Activated CD4-positive, alpha-beta memory T cell treated with anti-CD3 and anti-CD28 coated beads, Interleukin-2, amount 10 ng/mL, durations not matched to agents 7 days and 5 days (primary cell): ENCODE measurements at regions not wholly inside any gene's neighbourhood (a gene's known extent, or its start where the extent isn't known, plus 50 kb on each side); places are given as distances from the start of the nearest gene placed in this dataset.
"Not testable (repeated sequence)": the region's sequence is repeated elsewhere in the genome, so short reads cannot be mapped to it uniquely, and the experiment has no call there.

Source experiments
- CTCF ChIA-PET: fragments of 350-600 bp; sonication (Branson Sonifier 250); formaldehyde crosslinking; loops from one replicate; lab custom pipeline; 2021; ENCODE audit warnings: antibody characterized with exemption, inconsistent platforms; lab: Charles Lee
- POLR2A ChIA-PET: fragments of 350-600 bp; sonication (Branson Sonifier 250); formaldehyde crosslinking; loops from one replicate; lab custom pipeline; 2021; ENCODE audit warnings: antibody characterized with exemption; lab: Charles Lee
- DNase-seq: peaks from one replicate; pipeline ENCODE4 v3.0.0-alpha.2; 2020
- H3K27ac Mint-ChIP-seq: one replicate; pipeline ENCODE4 v1.8.0; 2021; ENCODE audit warnings: mild to moderate bottlenecking, mixed read lengths
- H3K27me3 Mint-ChIP-seq: one replicate; pipeline ENCODE4 v1.8.0; 2021; ENCODE audit warnings: mixed read lengths
- H3K36me3 Mint-ChIP-seq: one replicate; pipeline ENCODE4 v1.8.0; 2021; ENCODE audit warnings: low read depth, mixed read lengths
- H3K4me1 Mint-ChIP-seq: one replicate; pipeline ENCODE4 v1.8.0; 2021; ENCODE audit warnings: mixed read lengths
- H3K4me3 Mint-ChIP-seq: one replicate; pipeline ENCODE4 v1.8.0; 2021; ENCODE audit warnings: mild to moderate bottlenecking, mixed read lengths
- H3K9me3 Mint-ChIP-seq: one replicate; pipeline ENCODE4 v1.8.0; 2021; ENCODE audit warnings: mixed read lengths

GRCh38 chr5:26415987-26416779 lies 622.2 kb downstream of the CDH9 start:
- no peaks in the 10 kb centered on the region for H3K36me3 Mint-ChIP-seq
- no peak overlapping the region for H3K4me3 Mint-ChIP-seq
- ChIA-PET CTCF (no interaction called here), POLR2A (no interaction called here)
- no peaks in the 10 kb centered on the region for H3K4me1 Mint-ChIP-seq
- no peaks in the 10 kb centered on the region for H3K27me3 Mint-ChIP-seq
- no peak overlapping the region for H3K27ac Mint-ChIP-seq
- no peak for DNase-seq
- H3K9me3 Mint-ChIP-seq, result peaks cover 6% of the 10 kb centered on the region

GRCh38 chr5:26390608-26391007 lies 647.8 kb downstream of the CDH9 start:
- POLR2A ChIA-PET, result no interaction called here
- no peak overlapping the region for H3K4me3 Mint-ChIP-seq
- H3K27ac Mint-ChIP-seq, result no peak overlapping the region
- H3K27me3 Mint-ChIP-seq, result no peaks in the 10 kb centered on the region
- CTCF ChIA-PET, result no interaction called here
- H3K4me1 Mint-ChIP-seq, result no peaks in the 10 kb centered on the region
- DNase-seq, result no peak
- H3K9me3 Mint-ChIP-seq, result peaks cover 5% of the 10 kb centered on the region
- H3K36me3 Mint-ChIP-seq, result no peaks in the 10 kb centered on the region

DNA sequence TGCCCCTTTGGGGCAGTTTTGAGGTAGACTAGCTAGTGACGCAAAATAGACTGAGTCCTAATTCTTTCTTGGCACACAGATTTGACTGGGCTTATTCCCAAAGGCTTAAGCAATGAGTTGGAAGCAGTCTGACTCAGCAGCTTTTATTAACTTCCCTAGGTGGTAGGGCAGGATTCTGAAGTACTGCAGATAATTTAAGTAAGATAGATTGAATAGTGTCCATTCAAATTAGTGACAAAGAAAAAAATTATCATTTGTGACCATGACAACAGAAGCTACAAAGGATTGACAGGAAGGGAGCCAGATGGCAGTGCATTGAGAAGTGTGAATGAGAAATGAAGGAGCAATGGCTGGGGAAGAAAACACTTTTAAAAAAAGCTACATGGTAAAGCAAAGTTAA lies 649.4 kb downstream of the CDH9 start:
- Mint-ChIP-seq H3K4me3 (no peak overlapping the region), H3K9me3 (peaks cover 5% of the 10 kb centered on the region), H3K4me1 (no peaks in the 10 kb centered on the region), H3K36me3 (no peaks in the 10 kb centered on the region), H3K27me3 (no peaks in the 10 kb centered on the region), H3K27ac (no peak overlapping the region)
- POLR2A ChIA-PET, result no interaction called here
- DNase-seq, result no peak
- CTCF ChIA-PET, result no interaction called here

DNA sequence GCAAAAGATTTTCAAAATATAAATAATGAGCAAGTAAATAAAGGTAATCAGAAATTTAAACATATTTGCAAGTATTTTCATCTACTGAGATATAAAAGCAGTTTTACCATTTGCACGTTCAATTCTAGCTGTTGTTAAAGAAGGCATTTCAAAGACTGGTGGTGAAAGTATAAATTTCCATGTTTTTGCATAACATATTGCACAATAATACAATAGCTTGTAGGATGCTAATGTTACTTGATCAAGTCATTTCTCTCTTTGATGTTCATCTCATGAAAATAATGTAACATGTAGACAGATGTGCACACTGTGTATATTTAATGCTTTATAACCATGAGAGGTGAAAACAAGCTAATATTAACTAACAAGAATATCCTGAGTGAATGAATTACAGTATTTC lies 651.9 kb downstream of the CDH9 start:
- no peak overlapping the region for H3K4me3 Mint-ChIP-seq
- H3K4me1 Mint-ChIP-seq, result no peaks in the 10 kb centered on the region
- no peaks in the 10 kb centered on the region for H3K27me3 Mint-ChIP-seq
- no peak overlapping the region for H3K27ac Mint-ChIP-seq
- CTCF ChIA-PET, result no interaction called here
- DNase-seq, result no peak
- no peaks in the 10 kb centered on the region for H3K36me3 Mint-ChIP-seq
- H3K9me3 Mint-ChIP-seq, result peaks cover 5% of the 10 kb centered on the region
- POLR2A ChIA-PET, result no interaction called here

GRCh38 chr5:26364624-26365023 lies 673.8 kb downstream of the CDH9 start:
- H3K9me3 Mint-ChIP-seq, result peaks cover 36% of the 10 kb centered on the region
- H3K4me3 Mint-ChIP-seq, POLR2A ChIA-PET, H3K4me1 Mint-ChIP-seq, H3K36me3 Mint-ChIP-seq, H3K27me3 Mint-ChIP-seq, H3K27ac Mint-ChIP-seq, DNase-seq, CTCF ChIA-PET: not testable (repeated sequence)

- no peaks in the 10 kb centered on the region for H3K27me3 Mint-ChIP-seq
- H3K9me3 Mint-ChIP-seq, result peaks cover 14% of the 10 kb centered on the region
- ChIA-PET CTCF (no interaction called here), POLR2A (no interaction called here)
- H3K36me3 Mint-ChIP-seq, result no peaks in the 10 kb centered on the region
- DNase-seq, result no peak
- no peak overlapping the region for H3K27ac Mint-ChIP-seq
- H3K4me1 Mint-ChIP-seq, result no peaks in the 10 kb centered on the region
- no peak overlapping the region for H3K4me3 Mint-ChIP-seq
Measured at GRCh38 chr5:26343801-26344325, 694.5 kb downstream of the CDH9 start.

DNA sequence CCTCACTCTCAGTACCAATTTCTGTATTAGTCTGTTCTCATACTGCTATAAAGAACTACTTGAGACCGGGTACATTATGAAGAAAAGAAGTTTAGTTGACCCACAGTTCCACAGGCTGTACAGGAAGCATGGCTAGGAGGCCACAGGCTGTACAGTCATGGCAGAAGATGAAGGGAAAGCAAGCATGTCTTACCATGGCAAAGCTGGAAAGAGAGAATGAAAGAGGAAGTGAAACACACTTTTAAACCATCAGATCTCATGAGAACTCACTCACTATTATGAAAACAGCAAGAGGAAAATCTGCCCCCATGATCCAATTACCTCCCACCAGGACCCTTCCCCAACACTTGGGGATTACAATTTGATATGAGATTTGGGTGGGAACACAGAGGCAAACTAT lies 698.8 kb downstream of the CDH9 start:
- H3K27me3 Mint-ChIP-seq, result no peaks in the 10 kb centered on the region
- no peak overlapping the region for H3K4me3 Mint-ChIP-seq
- DNase-seq, result no peak
- POLR2A ChIA-PET, result no interaction called here
- CTCF ChIA-PET, result no interaction called here
- no peaks in the 10 kb centered on the region for H3K36me3 Mint-ChIP-seq
- H3K9me3 Mint-ChIP-seq, result peaks cover 13% of the 10 kb centered on the region
- no peaks in the 10 kb centered on the region for H3K4me1 Mint-ChIP-seq
- no peak overlapping the region for H3K27ac Mint-ChIP-seq

- DNase-seq, result no peak
- Mint-ChIP-seq H3K27me3 (no peaks in the 10 kb centered on the region), H3K27ac (no peak overlapping the region), H3K4me1 (no peaks in the 10 kb centered on the region), H3K9me3 (peaks cover 3% of the 10 kb centered on the region), H3K4me3 (no peak overlapping the region), H3K36me3 (no peaks in the 10 kb centered on the region)
- ChIA-PET POLR2A (no interaction called here), CTCF (no interaction called here)
Measured at GRCh38 chr5:26329562-26330189, 708.7 kb downstream of the CDH9 start.

DNA sequence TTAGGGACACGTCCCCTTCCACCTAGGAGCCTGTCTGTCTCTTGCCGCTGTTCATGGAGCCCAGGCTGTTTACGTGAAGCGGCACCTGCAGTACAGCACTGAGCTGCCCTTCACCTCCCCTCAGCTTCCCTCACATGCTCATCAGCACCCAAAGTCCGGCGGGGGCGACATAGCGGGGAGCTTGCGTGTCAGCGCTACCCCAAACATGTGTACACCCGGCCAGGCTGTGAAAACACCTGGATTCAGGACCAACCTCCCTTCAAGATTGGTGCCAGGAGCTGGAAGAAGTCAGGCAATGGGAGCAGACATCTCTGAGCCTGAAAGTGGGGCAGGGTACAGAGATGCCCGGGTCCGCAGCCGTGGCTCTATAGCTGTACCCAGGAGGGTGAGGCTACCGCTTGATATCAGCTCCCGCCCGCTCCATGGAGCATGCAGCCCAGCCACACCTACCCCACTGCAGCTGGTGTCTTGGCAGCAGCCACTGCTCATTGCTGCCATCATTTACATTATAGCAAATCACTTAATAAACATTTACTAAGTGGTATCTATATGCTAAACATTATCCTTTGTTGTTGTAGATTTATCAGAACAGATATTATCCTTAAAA lies 712.1 kb downstream of the CDH9 start:
- Mint-ChIP-seq H3K36me3 (no peaks in the 10 kb centered on the region), H3K27ac (no peak overlapping the region), H3K4me3 (no peak overlapping the region), H3K27me3 (no peaks in the 10 kb centered on the region), H3K9me3 (peaks cover 3% of the 10 kb centered on the region), H3K4me1 (no peaks in the 10 kb centered on the region)
- ChIA-PET POLR2A (no interaction called here), CTCF (no interaction called here)
- DNase-seq, result no peak

DNA sequence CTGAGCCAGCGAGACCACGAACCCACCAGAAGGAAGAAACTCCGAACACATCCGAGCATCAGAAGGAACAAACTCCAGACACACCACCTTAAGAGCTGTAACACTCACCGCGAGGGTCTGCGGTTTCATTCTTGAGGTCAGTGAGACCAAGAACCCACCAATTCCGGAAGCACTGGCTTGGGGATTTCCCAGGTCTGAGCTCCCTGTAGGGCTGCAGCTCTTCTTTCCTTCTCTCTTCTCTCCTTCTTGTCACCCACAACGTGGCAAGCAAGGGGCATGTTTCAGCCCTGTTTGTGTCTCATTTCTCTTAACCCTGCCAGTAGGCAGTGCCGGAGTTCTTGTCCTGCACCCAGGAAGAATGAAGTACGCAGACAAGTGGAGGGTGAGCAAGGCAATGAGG lies 713.0 kb downstream of the CDH9 start:
- H3K4me3 Mint-ChIP-seq, H3K27ac Mint-ChIP-seq, H3K27me3 Mint-ChIP-seq, CTCF ChIA-PET, H3K4me1 Mint-ChIP-seq, POLR2A ChIA-PET, H3K36me3 Mint-ChIP-seq, DNase-seq, H3K9me3 Mint-ChIP-seq: not testable (repeated sequence)

DNA sequence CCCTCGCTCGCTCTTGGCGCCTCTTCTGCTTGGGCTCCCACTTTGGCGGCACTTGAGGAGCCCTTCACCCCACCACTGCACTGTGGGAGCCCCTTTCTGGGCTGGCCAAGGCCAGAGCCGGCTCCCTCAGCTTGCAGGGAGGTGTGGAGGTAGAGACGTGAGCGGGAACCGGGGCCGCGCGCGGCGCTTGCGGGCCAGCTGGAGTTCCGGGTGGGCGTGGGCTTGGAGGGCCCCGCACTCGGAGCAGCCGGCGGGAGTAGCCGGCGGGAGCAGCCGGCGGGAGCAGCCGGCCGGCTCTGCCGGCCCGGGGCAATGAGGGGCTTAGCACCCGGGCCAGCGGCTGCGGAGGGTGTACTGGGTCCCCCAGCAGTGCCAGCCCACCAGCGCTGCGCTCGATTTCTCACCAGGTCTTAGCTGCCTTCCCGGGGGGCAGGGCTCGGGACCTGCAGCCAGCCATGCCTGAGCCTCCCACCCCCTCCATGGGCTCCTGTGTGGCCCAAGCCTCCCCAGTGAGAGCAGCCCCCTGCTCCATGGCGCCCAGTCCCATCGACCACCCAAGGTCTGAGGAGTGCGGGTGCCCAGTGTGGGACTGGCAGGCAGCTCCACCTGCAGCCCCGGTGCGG lies 714.0 kb downstream of the CDH9 start:
- H3K4me1 Mint-ChIP-seq, DNase-seq, H3K27me3 Mint-ChIP-seq, CTCF ChIA-PET, H3K36me3 Mint-ChIP-seq, H3K27ac Mint-ChIP-seq, H3K4me3 Mint-ChIP-seq, H3K9me3 Mint-ChIP-seq, POLR2A ChIA-PET: not testable (repeated sequence)

DNA sequence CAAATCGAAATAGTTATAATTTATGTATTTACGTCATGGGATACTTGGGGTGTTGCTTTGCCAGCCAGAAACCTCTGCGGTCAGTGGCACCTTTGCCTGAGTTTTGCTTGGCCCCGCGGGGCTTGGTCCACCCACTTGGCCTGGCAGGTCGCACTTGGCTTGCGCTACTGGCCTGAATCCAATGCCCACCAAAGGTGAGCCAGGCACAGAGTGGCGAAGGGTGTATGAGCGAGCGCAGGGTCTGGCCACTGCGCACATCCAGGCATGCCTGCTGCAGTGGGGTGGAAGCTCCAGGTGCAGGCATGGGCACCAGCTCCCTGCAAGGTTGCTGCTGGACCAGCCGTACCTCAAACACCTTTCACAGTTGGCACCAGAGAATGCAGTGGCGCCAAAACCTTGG lies 714.6 kb downstream of the CDH9 start:
- no peak for DNase-seq
- no peak overlapping the region for H3K4me3 Mint-ChIP-seq
- H3K36me3 Mint-ChIP-seq, result no peaks in the 10 kb centered on the region
- CTCF ChIA-PET, result no interaction called here
- no peaks in the 10 kb centered on the region for H3K27me3 Mint-ChIP-seq
- POLR2A ChIA-PET, result no interaction called here
- H3K4me1 Mint-ChIP-seq, result no peaks in the 10 kb centered on the region
- peaks cover 3% of the 10 kb centered on the region for H3K9me3 Mint-ChIP-seq
- no peak overlapping the region for H3K27ac Mint-ChIP-seq

- Mint-ChIP-seq H3K9me3 (peaks cover 3% of the 10 kb centered on the region), H3K4me1 (no peaks in the 10 kb centered on the region), H3K27ac (no peak overlapping the region), H3K4me3 (no peak overlapping the region), H3K27me3 (no peaks in the 10 kb centered on the region), H3K36me3 (no peaks in the 10 kb centered on the region)
- no peak for DNase-seq
- ChIA-PET CTCF (no interaction called here), POLR2A (no interaction called here)
Measured at GRCh38 chr5:26321278-26321677, 717.1 kb downstream of the CDH9 start.
